Adrenal gland (tissue), 9 donors: ENCODE measurements at regions not wholly inside any gene's neighbourhood (a gene's known extent, or its start where the extent isn't known, plus 50 kb on each side); places are given as distances from the start of the nearest gene placed in this dataset.
A peak's percentile ranks its signal among the peaks of the same experiment; 100 is the strongest.

Source experiments
- DNase-seq, 7 donors: peaks; one replicate each; pipeline ENCODE4 v3.0.0-alpha.2; 2019 to 2020
- H3K27ac ChIP-seq, 5 donors: fragments of 200-600 bp; sonication (generic) in 4 of 5; 1 replicate in 3 of 5; 2 replicates in 2 of 5; pipeline versions ENCODE4 v1.5.1 to v1.8.0; 2016 to 2020; ENCODE audit warnings: mild to moderate bottlenecking in 1 of 5
- H3K27me3 ChIP-seq: fragments of 200-600 bp; 2 replicates; pipeline ENCODE4 v1.8.0; 2021
- H3K36me3 ChIP-seq, 2 donors: fragments of 200-600 bp; replicated peaks in 1 of 2; 1 replicate in 1 of 2; 2 replicates in 1 of 2; pipeline versions ENCODE4 v1.5.1 to v1.8.0; 2018 to 2022
- H3K4me1 ChIP-seq, 2 donors: fragments of 200-600 bp; replicated peaks in 1 of 2; 1 replicate in 1 of 2; 2 replicates in 1 of 2; pipeline versions ENCODE4 v1.5.1 to v1.8.0; 2018 to 2021
- H3K4me3 ChIP-seq, 4 donors: fragments of 200-600 bp; sonication (generic) in 3 of 4; one replicate each; pipeline ENCODE4 v1.5.1; 2016 to 2018
- H3K9me3 ChIP-seq, 3 donors: fragments of 200-600 bp; sonication (generic) in 1 of 3; replicated peaks in 1 of 3; 1 replicate in 2 of 3; 2 replicates in 1 of 3; pipeline versions ENCODE4 v1.5.1 to v1.8.0; 2016 to 2021
- POLR2A ChIP-seq, 2 donors: fragments of 450-650 bp; IDR thresholded peaks; one replicate each; pipeline ENCODE4 v1.6.1; 2017; ENCODE audit warnings: antibody characterized with exemption in 2 of 2, mild to moderate bottlenecking in 2 of 2, moderate library complexity in 1 of 2
- WGBS, 4 donors: extraction: QIAGEN DNeasy Blood & Tissue Kit in 2 of 4; methylation state at CpG; one replicate each; pipeline versions ENCODE4 v1.1.5 to v1.1.7; 2013 to 2017; 5-methylcytosine and 5-hydroxymethylcytosine counted together
- intact Hi-C, 2 donors: fragments of 100-400 bp; cut with DNase I; formaldehyde crosslinking; loops; one replicate each; pipeline versions ENCODE4 v1.14.1 to v1.15.0; 2022 to 2023
- TF ChIP-seq, protein P1 (sequence below), 6 experiments: fragments of 450-650 bp in 4 of 6; fragments of 200-600 bp in 2 of 6; sonication (generic) in 1 of 6; IDR thresholded peaks; 1 replicate in 5 of 6; 2 replicates in 1 of 6; pipeline versions ENCODE4 v1.5.1 to v1.8.0; 2016 to 2021; ENCODE audit warnings: antibody characterized with exemption in 6 of 6, mild to moderate bottlenecking in 2 of 6, moderate library complexity in 1 of 6
- donor health status: healthy with polysubstance abuse.
- donor health status: Bipolar disorder and iron deficiency.
- donor health status: DM: yes; HTN: yes; CAD: no.
- donor health status: DM: no; HTN: no; CAD: no.
- donor health status: DM: no; HTN: no; CAD: no.

DNA sequence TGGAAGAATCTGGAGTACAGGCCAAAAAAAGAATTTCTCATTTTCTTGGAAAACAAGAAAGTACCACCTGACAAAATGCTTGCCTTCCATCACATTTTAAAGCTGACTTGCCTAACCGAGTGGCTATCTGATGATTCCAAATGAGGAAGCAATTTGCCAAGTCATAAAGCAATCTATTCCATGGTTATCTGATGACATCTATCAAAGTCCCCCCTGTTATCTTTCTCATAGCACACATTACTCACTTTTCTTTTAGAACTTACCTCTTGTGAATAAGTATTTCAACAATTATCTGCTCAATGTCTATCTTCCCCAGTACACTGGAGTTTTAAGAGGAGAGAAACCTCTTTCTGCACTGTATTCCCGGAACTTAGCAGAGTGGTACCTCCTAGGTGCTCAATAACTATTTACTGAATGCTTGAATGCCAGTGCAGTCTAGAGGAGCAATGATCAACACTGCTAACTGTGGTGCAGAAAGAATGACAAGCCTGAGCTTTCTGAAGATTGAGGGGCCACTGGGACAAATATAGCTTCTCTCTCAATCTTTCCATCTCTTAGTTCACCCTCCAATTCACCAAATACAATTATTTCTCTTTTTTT is 186.3 kb upstream of the ATP11B start:
- H3K4me1 ChIP-seq, result no peaks in the 10 kb centered on the region
- WGBS, 4 donors, result 51 to 60% (median 58%) methylated on average over 2 of the region's 2 CpGs
- no peak overlapping the region for H3K4me3 ChIP-seq
- TF ChIP-seq, protein P1, sequence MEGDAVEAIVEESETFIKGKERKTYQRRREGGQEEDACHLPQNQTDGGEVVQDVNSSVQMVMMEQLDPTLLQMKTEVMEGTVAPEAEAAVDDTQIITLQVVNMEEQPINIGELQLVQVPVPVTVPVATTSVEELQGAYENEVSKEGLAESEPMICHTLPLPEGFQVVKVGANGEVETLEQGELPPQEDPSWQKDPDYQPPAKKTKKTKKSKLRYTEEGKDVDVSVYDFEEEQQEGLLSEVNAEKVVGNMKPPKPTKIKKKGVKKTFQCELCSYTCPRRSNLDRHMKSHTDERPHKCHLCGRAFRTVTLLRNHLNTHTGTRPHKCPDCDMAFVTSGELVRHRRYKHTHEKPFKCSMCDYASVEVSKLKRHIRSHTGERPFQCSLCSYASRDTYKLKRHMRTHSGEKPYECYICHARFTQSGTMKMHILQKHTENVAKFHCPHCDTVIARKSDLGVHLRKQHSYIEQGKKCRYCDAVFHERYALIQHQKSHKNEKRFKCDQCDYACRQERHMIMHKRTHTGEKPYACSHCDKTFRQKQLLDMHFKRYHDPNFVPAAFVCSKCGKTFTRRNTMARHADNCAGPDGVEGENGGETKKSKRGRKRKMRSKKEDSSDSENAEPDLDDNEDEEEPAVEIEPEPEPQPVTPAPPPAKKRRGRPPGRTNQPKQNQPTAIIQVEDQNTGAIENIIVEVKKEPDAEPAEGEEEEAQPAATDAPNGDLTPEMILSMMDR (IDR thresholded peaks at IDR 0.05), result no peak
- TF ChIP-seq POLR2A (IDR thresholded peaks at IDR 0.05), result no peak
- H3K27me3 ChIP-seq, result no peaks in the 10 kb centered on the region
- H3K27ac ChIP-seq, result no peak overlapping the region
- DNase-seq, result no peak
- no peaks in the 10 kb centered on the region for H3K36me3 ChIP-seq
- intact Hi-C loops, result no loop called here
- H3K9me3 ChIP-seq, result no peaks in the 10 kb centered on the region

DNA sequence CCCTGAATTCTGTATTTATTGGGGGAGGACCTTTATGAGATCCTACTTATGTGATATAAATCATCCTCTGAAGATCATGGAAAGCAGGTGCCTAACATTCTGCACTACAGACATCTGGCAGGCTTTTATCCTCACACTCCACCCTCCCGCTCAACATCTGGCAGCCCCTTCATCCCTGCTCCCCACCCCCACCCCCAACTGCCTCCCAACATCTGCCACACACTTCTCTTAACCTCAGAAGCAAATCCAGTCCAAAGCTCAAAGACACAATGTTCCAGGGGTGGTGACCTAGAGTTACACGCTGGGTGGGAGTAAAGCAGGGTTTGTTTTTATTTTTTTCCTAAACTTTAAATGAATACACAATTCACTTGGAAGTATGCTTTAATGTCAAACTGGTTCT is 184.5 kb upstream of the ATP11B start:
- Histone ChIP-seq H3K4me1 (no peaks in the 10 kb centered on the region), H3K9me3 (no peaks in the 10 kb centered on the region), H3K27ac (no peak overlapping the region), H3K4me3 (no peak overlapping the region), H3K27me3 (no peaks in the 10 kb centered on the region), H3K36me3 (no peaks in the 10 kb centered on the region)
- no peak for TF ChIP-seq POLR2A (IDR thresholded peaks at IDR 0.05)
- TF ChIP-seq, protein P1 (IDR thresholded peaks at IDR 0.05), result no peak
- intact Hi-C loops, result no loop called here
- 49 to 65% (median 64%) methylated on average over 2 of the region's 2 CpGs for WGBS, 4 donors
- no peak for DNase-seq

DNA sequence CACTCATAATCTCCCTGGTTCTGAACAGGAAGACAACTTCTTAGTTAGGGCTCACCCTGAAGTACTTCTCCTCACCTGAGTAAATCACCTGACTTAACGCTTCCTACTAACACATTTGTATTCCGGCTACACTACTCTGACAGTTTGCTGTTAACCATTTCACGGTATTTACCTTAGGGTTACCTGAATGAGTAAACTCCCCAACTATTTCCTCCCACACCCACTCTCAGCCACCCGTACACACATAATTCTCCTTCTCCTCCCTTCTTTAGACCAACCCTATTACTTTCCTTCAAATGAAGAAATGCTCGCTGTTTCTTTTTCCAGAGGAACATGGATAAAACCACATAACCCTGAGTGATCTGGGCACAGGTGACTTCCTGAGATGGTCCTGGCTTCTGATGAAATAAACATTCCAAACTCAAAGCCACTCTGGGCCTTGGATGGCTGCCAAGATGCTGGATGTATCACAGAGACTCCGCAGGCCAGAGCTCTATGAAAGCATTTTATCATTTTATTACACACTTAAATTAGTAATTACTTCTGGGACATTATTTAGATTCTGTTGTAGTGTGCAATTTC is 183.6 kb upstream of the ATP11B start:
- no peak overlapping the region for H3K4me3 ChIP-seq
- intact Hi-C loops, result no loop called here
- H3K36me3 ChIP-seq, result no peaks in the 10 kb centered on the region
- H3K27ac ChIP-seq, result no peak overlapping the region
- no peaks in the 10 kb centered on the region for H3K27me3 ChIP-seq
- no peaks in the 10 kb centered on the region for H3K4me1 ChIP-seq
- TF ChIP-seq, protein P1 (IDR thresholded peaks at IDR 0.05), result no peak
- TF ChIP-seq POLR2A (IDR thresholded peaks at IDR 0.05), result no peak
- 65 to 78% (median 78%) methylated on average over 6 of the region's 6 CpGs for WGBS, 4 donors
- no peaks in the 10 kb centered on the region for H3K9me3 ChIP-seq
- peak in 3 of 7 donors; percentile 3 to 20 (median 14) for DNase-seq

DNA sequence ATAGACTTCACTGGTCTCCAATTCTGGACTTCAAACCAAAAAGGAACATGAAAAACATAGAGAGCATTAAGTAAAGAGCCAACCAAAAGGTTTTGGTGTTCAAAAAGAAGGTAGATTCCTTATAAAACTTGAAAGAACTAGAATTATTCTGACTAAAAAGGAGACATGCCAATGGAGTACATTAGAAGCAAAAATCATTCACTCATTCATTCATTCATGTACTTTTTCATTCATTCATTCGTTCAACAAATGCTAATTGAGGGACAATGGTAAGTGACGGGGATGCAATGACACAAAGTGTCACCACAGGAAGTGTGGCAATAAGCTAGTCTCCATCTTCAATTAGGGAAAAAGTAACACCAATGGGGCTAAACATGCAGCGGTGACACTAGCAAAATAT is 181.0 kb upstream of the ATP11B start:
- TF ChIP-seq, protein P1 (IDR thresholded peaks at IDR 0.05), result no peak
- no peak for TF ChIP-seq POLR2A (IDR thresholded peaks at IDR 0.05)
- Histone ChIP-seq H3K4me3 (no peak overlapping the region), H3K36me3 (no peaks in the 10 kb centered on the region), H3K4me1 (no peaks in the 10 kb centered on the region), H3K27me3 (no peaks in the 10 kb centered on the region), H3K9me3 (no peaks in the 10 kb centered on the region), H3K27ac (no peak overlapping the region)
- 75 to 82% (median 78%) methylated on average over 3 of the region's 3 CpGs for WGBS, 4 donors
- DNase-seq, result no peak
- intact Hi-C loops, result no loop called here
